HG03571 (cell line): ENCODE measurements at regions not wholly inside any gene's neighbourhood (a gene's known extent, or its start where the extent isn't known, plus 50 kb on each side); places are given as distances from the start of the nearest gene placed in this dataset.

Experiments used
- ATAC-seq: cut with Tn5 transposase; IDR thresholded peaks from one replicate; pipeline ENCODE4 v1.9.1; 2021; ENCODE audit not compliant: unreplicated experiment

- no peak for ATAC-seq
Observed at GRCh38 chr20:50340541-50340940, 149.9 kb downstream of the CEBPB start.

GRCh38 chr20:50341050-50341449 lies 150.4 kb downstream of the CEBPB start:
- no peak for ATAC-seq

DNA sequence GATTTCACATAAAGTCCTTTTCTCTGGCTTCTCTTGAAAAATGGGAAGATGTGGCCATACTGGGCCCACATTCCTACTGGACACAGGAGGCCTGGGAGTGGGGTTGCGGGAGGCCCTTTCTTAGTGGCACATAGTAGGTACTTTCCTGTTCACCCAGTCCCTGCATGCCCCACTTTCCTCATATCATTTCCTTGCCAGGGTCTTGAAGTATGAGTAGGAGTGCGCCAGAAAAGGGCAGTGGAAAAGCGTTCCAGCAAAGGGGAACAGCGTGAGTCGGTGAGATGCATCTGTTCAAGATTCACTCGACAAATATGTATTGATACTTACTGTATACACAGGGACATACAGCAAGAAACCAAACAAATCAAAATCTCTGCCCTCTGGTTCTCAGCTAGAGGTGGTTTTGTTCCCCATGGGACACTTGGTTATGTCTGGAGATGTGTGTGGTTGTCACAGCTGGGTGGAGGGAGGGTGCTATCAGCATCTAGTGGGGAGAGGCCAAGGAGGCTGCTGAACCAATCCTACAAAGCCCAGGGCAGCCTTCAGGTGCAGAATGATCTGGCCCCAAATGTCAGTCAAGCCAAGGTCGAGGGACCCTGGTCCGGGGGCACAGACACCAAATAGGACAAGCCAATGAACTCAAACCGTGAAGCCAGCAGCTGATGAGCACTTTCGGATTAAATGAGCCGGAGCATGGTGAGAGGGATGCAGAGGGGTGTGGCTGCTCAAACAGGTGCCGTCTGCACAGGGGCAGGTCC lies 151.4 kb downstream of the CEBPB start:
- no peak for ATAC-seq

DNA sequence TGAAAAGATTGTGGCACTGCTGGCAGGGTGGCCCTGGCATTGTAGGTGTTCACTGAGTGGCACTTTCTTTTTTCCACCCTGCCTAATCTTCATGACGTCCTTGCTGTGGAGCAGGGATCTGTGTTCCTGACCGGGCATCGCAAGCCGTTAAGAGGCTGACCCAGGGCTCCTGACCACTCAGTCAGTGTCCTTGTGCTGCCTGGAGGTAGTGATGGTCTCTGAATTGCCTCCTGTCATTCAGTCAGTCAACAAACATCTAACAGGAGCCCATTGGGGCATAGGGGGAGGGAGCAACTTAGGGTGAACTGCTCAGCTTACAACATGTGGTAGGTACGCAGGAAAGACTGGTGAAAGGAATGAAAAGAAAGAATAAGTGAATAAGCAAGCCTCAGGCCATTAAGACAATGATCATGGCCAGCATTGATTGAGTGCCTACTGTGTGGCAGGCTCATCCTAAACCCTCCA lies 152.0 kb downstream of the CEBPB start:
- no peak for ATAC-seq

DNA sequence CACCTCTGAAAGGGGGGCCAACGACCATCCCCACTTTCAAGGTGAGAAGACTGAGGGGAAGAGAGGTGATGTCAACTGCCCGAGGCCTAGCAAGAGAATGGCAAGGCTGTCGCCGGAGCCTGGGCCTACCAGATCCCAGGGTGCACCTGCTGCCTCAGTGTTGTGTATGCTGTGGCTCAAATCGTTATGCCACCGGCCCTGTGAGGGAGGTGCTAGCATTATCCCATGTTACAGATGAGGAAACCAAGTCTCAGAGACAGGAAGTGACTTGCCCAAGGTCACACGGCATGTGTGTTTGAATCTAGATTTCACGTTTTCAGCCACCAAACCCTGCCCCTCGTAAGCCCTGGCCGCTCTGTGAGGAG lies 152.5 kb downstream of the CEBPB start:
- no peak for ATAC-seq

DNA sequence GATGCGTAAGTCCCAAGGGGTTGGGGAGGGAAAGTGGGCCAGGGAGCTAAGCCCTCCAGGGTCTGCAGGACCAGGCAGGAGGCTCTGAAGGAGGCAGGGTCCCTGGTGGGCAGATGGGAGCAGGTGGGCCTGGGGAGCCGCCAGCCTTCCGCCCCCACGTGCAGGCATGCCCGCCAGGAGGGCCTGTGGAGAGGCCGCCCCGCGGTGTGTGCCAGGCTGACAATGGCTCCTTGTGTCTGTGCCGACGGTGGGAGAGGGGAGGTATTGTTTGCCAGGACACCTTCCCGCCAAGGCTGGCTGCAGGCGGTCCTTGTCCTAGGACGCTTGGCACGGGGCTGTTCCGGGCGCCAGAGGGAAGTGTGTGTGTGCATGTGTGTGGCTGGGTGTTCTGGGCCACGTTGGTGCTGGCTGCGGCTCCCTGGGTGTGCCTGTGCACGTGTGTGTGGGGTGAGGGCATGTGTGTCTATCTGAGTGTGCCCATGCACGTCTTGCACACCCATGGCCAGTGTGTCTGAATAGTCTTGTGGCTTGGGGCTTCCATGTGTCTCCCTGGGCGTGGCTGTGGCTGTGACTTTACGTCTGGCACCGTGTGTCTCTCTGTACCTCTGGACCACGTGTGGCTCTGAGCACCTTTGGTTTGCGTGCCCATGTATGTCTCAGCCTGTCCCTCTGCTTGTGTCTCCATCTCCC lies 153.0 kb downstream of the CEBPB start:
- no peak for ATAC-seq

DNA sequence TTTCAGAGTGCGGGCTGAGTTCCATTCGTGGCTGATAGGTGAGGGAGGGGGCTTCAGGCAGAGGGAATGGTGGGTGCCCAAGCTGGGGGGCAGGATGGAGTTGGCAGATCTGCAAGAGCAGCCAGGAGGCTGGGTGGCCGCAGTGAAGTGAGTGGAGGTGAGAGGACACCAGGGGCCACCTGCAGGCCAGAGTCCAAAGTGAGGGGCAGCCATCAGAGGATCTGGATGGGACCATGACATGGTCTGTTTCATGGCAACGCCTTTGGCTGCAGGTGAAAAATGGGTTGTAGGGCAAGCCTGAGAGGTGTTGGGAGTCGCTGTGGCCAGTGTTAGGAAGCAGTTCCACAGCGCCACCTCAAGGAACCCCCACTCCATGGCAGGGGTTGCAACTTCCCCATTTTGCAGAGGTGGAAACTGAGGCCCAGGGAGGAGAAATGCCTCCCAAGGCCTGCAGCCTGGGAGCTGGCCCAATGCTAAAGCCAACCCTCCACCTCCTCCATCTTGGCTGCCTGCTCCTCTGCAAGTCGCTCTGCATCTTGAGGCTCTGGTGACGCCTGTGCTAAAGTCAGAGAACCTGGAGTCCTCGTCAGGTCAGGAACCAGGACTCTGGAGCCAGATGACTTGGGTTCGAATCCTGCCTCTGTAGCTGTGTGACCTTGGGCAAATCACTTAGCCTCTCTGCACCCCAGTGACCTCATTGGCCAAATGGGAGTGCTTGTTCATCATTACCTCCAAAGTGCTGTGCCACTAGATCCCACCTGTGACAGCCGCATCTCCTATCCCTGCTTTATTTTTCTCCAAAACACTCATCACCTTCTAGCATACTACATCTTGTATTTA lies 153.8 kb downstream of the CEBPB start:
- no peak for ATAC-seq

- no peak for ATAC-seq
Observed at GRCh38 chr20:50345712-50346373, 155.2 kb downstream of the CEBPB start.

DNA sequence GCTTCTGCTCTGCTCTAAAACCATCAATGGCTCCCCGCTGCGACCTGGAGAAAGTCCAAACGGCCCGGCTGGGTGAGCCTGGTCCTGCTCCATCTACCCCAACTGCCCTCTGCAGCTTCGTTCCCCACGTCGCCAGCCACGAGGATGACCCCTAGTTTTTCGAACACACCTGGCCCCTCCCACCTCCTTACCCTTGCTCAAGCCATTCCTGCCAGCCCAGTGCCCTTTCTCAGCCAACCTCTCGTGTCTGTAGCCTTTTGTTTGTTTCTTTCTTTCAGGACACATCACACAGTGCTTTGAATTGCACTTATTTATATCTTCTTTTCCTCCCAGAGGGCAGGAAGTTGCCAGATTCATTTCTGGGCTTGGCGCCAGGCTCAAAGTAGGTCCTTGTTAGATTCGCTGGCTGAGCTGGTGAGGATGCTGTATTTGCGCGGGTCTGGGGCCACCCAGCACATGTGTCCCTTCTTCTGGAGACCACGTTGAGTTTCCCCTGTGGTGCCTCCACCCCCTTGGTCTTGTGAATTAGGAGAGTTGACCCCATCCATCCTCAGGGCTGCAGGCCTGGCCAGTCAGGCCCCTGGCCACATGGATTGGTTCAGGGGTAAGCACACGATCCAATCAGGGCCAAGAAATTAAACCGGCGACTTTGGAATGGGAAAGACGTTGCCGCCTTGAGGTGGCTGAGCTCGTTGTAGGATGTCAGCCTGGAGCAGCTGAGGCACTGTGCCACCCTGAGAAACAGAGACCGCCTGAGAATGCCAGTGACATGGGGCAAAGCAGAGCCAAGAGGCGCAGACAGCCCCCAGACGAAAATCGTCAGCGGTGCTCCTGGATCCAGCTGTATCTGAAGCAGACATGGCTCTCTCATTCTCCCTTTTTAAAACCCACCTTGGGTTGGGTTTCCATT lies 156.0 kb downstream of the CEBPB start:
- no peak for ATAC-seq

- ATAC-seq: no peak
Observed at GRCh38 chr20:50347284-50348063, 156.8 kb downstream of the CEBPB start.

DNA sequence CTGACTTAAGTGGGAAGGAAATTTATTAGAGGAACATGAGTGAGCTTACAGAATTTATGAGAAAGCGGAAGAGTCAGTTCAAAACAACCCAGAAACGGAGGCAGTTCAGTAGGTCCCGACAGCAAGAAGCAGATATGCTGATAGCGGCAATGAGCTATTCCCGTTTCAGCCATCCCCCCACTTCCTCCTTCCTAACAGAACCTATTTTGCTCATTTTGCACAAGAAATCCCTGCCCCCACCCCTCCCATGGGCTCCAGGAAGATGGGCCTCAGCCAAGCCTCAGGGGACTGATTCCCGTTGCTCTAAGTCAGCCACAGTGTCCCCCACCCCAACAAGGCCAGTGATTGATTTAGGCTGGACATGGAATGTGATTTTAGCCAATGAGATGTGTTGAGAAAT lies 157.5 kb downstream of the CEBPB start:
- ATAC-seq: no peak

DNA sequence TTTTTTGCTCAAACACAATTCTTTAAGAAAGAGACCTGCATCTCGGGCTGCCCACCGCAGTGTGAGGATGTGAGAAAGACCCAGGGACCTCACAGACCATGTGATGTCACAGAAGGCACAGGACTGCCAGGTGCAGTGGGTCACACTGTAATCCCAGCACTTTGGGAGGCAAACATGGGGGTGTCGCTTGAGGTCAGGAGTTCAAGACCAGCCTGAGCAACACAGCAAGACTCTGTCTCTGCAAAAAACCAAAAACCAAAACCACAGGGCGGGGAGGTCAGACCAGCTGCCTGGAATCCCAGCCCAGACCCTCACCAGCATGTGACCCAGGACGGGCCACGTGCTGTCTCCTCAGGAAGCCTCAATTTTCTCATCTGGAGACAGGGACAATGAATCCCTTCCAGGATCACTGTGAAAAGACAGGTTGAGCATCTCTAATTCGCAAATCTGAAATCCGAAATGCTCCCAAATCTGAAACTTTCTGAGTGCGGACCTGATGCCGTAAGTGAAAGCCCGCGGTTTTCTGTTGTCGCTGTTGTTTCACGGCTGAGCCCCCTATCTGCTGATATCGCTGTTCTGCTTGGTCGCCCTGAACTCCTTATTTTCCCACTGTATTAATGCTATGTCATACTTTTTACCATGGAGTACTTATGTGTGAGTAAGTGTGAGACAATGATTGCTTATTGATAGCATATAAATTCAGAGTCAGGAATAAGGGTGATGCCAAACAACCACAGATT lies 159.5 kb upstream of the PTPN1 start:
- no peak for ATAC-seq

GRCh38 chr20:50351541-50351940 lies 158.6 kb upstream of the PTPN1 start:
- no peak for ATAC-seq

GRCh38 chr20:50353289-50353961 lies 156.8 kb upstream of the PTPN1 start:
- no peak for ATAC-seq

GRCh38 chr20:50354721-50355589 lies 155.2 kb upstream of the PTPN1 start:
- no peak for ATAC-seq

DNA sequence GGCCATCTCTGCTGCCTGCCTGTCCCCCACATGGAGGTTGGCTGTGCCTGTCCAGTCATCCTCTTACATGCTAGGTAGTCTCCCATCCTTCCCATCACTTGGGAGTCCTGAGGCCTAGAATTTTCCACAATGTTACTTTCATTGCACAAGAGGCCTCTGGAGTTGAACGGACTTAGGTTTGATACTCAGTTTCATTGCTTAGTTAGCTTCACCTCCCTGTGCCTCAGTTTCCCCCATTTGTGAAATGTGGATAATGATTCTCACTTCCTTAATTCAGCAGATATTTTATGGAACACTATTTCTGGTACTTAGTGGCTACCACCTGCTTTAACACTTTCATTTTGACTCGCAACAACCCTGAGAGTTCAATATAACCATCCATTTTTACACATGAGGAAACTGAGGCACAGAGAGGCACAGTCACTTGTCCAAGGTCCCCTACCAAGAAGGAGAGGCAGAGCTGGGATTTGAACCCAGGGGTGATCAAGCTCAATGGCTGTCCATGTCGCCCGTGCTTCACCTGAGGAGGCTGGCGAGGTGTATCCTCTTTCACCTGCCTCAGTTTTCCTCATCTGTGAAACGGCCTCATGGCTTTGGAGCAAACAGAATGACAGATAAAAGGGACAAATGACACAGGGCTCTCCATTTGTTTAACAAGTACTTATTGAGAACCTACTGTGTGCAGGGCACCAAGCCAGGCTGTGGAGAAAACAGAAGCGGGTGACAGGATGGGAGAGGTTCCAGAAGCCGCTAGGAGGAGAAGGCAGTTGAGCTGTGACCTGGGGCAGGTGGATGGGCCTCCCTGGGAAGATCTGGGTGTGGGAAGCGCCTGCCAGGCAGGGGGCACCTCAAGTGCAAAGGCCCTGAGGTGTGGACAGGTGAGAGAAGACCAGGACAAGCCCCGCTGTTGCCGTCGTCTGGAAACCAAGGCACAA lies 154.3 kb upstream of the PTPN1 start:
- ATAC-seq: no peak
